HL-60/S4 (cell line): ENCODE measurements at regions not wholly inside any gene's neighbourhood (a gene's known extent, or its start where the extent isn't known, plus 50 kb on each side); places are given as distances from the start of the nearest gene placed in this dataset.
"Not testable (repeated sequence)": the region's sequence is repeated elsewhere in the genome, so short reads cannot be mapped to it uniquely, and the experiment has no call there.

Source experiments
- in situ Hi-C: fragments of 300-500 bp; cut with MboI; formaldehyde crosslinking; loops from 2 replicates; pipeline ENCODE4 v1.14.3; 2022; ENCODE audit warnings: low sequenced_read_pairs

DNA sequence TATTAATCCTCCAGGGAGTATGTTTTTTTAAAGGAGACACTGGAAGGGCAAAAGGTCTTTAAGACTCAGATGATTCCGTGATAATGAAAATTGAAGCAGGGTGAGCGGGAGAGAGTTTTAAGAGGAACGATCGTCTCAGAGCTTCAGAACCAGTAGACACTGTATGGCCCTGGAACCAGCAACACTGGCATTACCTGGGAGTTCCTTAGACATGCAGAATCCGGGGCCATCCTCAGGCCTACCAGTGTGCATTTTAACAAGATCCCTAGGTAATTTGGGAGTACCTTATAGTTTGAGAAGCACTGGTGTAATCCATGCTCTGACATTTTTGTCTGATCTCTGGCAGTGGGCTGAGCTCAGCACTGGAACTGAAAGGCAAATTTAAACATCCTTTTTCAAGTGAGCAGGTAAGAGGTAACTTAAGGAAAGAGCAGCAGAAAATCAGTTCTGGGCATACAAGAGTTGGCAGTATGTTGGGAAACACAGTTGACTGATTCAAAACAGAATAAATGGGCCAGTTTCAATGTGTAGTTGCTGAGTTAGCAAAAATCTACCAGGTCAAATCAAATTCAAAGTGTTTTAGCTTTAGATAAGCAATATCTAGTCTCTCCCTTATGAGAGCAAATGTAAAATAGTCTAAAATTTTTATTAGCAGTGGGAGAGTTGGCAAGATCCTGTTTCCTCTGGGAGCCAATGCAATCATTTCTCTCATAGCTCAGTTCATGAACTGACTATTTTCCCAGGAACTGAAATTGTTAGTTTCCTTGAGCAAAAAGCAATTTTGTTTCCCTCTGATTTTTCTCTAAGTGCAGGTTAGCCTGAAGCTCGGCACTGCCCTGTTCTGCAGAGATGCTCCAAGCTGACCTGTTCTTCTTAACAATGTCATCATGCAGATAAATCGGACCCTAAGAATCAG lies 97.2 kb upstream of the ELMO1 start:
- in situ Hi-C loops, result no loop called here

- in situ Hi-C loops, result no loop called here
These were observed 98.0 kb upstream of the ELMO1 start for GRCh38 chr7:37546677-37547076.

DNA sequence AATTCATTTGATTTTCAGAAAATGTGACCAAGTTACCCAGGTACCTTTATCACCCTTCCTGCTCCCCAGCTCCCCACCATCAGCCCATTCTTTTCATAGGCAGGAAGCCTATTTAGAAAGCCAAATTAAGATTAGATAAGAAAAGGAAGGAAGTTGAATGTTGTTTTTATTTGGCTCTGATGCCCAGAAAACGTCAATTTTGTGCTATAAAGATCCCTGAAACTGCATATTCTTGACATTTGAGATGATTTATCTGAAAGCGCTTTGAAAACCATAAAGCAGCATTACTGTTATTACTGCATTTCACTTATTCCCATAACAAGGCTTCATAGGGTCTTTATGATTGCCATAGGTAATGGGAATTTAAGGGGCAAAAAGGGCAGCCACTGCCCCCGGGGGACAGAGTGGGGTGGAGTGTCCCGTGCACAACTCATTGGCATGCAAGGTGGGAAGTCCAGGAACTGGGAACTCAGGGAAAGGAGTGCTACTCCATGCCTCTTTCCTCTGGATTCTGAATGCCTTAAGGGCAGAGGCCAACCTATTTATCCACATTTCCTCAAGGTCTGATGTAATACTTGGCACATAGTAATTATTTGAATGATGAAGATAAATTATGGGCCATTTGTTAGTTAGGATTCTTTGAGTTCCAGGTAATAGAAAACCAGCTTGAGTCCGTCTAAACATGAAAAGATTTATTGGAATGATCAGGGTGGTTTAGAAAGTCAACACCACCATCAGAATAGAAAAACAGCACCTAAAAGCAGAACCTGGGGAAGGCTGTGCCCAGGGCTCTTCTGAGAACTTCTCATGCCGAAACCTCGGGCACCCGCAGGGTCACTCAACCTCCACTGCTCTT lies 100.6 kb upstream of the ELMO1 start:
- in situ Hi-C loops, result no loop called here

- in situ Hi-C loops, result no loop called here
These were observed 101.8 kb upstream of the ELMO1 start for GRCh38 chr7:37550426-37550825.

DNA sequence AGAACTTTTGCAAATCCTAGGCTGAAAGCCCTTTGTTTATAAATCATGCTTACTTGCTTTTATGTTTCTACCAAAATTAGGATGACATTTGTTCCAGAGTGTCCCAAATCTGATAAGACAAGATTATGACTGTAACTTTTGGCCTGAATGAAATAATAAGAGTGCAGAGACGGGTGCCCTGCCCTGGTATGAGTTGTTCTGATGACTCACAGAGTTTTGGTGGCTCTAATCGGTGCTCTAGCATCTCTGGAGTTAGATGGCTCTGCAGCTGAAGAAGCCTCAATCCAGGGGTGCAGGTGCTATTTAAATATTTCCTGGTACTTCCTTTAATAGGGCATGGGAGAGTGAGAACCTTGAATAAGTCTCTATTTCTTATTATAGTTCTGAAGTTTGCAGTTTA lies 102.2 kb upstream of the ELMO1 start:
- in situ Hi-C loops, result no loop called here

- in situ Hi-C loops, result no loop called here
These were observed 103.4 kb upstream of the ELMO1 start for GRCh38 chr7:37552030-37552429.

DNA sequence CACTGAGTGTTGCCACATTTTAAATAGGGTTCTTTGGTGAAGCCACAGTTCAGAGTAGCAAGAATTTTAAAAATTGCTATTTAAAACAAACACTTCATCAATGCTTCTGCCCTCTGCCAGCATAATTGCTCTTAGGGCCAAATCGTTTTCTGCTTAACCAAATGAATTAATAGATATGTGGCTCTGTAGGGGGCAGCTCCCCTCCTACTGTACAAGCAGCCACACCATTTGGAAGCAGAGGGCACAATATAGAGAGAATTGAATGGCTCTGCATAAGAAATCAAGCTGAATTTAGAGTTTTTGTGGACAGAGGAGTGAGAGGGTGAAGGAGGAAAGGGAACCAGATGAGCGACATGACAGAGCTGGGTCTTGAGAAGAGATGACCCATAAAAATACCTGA lies 103.8 kb upstream of the ELMO1 start:
- in situ Hi-C loops, result not testable (repeated sequence)

- in situ Hi-C loops, result no loop called here
These were observed 106.9 kb upstream of the ELMO1 start for GRCh38 chr7:37555528-37555927.

- in situ Hi-C loops, result no loop called here
These were observed 109.0 kb upstream of the ELMO1 start for GRCh38 chr7:37557571-37558209.

GRCh38 chr7:37558320-37559096 lies 109.8 kb upstream of the ELMO1 start:
- in situ Hi-C loops, result no loop called here

DNA sequence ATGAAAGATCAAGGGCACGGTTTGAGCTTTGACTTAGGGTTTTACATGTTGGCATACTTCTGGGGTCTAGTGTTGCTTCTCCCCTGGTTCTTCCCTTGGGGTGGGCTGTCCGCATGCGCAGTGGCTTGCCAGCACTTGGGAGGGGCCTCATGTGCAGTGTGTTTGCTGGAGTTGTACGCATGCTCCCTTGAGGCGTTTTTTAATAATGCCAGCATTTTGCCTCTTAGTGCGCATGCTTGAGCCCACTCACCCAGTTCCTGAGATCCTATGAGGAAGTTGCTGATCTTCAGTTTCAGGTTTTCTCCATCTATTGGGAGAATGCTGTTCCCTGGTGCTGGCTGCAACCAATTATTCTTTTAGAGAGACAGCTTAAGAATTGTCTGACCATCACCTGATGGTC lies 113.4 kb upstream of the GPR141 start:
- in situ Hi-C loops, result no loop called here

DNA sequence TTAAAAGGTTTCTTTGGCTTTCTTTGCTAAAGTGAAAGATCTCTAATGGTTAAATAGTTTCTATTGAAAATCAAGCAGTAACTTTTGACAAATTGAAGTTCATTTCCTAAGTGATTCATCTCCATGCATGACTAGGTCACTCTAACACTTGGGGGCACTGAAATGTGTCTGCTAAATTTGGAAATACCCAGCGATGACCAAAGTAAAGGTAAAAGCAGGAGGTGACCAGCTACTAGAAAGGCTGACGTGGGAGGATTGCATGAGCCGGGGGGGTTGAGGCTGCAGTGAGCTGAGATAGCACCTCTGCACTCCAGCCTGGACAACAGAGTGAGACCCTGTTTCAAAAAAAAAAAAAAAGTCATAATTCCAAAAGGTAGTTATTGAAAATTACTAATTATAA lies 111.8 kb upstream of the GPR141 start:
- in situ Hi-C loops, result no loop called here

- in situ Hi-C loops, result no loop called here
These were observed 106.2 kb upstream of the GPR141 start for GRCh38 chr7:37577412-37577811.

DNA sequence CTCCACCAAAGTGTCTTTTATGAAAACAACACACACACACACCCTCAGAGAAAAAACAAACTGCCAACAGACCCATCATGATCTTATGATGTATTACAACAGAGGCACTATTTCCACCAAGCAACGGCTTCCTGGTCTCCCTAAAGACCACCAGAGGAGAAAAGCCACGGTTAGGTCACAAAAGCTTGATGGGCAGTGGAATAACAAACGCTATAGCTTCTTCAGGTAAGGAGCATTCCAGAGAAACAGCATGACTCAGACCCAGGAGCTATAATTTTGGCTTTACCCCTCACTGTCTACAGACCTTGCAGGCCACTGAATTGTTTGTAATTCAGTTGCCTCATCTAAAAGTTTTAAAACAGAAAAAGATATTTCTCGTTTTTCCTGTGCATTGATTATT lies 105.7 kb upstream of the GPR141 start:
- in situ Hi-C loops, result no loop called here

DNA sequence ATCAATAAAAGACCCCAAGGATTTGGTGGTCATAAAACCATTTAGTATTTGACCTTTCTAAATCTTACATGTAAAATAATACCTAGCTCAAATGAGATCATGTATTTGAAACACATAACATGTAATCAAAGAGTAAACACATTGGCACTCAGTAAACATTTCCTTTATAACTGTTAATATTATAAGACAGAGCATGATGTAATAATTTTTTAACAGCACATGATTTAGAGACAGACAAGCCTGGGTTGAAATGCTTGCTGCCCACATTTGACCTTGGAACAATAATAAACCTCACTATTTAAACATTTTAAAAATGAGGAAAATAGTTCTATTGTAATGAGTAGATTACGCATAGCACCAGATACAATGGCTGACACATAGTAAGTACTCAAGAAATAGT lies 105.2 kb upstream of the GPR141 start:
- in situ Hi-C loops, result no loop called here

- in situ Hi-C loops, result no loop called here
These were observed 103.2 kb upstream of the GPR141 start for GRCh38 chr7:37580376-37580775.

DNA sequence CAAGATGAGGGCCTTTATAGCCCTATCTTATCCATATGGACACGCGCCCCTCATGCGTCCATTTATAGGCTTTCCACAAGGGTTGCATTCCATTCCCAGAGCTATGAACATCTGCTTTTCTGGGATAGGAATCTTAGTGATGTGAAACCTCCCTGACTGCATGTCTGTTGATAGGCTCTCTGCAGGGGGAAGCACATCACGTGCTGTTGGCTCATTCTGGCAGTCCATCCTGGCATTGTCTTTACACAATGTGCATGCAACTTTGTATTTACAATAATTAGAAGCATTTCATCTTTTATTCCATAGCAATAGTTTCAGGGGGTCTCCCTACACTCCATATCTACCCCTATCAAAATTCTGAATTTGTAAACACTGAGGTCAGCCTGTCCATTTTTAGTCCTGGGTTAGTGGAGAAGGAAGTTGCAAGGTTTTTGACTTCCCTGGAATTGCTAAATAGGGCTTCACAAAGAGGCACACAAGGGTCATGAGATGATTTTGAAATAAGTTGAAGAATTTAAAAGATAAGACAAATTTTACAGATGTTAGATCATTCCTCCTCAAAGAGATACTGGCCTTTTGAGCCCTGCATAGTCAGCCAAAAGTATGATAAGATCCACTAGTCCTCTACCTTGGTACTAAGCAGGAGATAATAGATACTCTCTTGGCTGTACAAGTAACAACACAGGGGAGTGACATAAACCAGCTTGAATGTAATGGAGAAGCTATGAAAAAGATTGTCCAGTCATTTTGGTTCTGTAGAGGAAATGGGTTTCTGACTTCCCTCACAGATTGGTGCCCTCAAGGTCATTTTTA lies 98.7 kb upstream of the GPR141 start:
- in situ Hi-C loops, result not testable (repeated sequence)

- in situ Hi-C loops, result no loop called here
These were observed 92.7 kb upstream of the GPR141 start for GRCh38 chr7:37590824-37591223.

DNA sequence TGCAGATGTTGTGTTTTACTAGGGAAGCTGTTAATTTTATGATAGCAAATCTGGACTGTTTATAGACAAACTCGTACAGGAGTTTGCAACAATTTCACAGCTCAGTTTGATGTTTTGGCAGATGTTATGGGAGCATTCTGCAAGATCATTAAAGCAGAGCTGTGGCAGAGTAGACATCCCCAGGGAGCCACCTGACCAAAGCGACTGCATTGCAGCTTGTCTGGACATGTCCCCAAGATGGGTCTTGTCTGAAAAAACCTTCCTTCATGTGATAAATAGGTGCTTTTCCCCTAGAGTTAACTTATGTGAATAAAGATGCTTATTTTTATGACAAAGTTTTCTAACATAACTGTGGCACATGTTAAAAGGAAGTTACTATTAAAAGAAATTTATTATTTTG lies 91.2 kb upstream of the GPR141 start:
- in situ Hi-C loops, result no loop called here

DNA sequence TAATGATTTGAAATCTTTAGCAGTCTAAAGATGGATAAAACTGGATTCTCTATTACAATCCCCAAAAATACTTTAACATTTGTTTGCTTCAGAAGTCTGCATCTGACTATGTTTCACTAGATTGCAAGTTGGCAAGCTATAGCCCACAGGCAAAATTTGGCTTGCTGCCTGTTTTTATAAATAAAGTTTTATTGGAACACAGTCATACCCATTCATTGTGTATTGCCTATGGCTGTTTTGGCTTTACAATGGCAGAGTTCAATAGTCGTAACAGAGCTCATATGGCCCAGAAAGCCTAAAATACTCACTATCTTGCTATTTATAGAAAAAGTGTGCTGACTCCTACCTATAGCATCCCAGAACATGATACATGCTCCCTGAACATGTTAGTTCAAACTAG lies 89.0 kb upstream of the GPR141 start:
- in situ Hi-C loops, result no loop called here
